ENCODE measurements at regions not wholly inside any gene's neighbourhood (a gene's known extent, or its start where the extent isn't known, plus 50 kb on each side); places are given as distances from the start of the nearest gene placed in this dataset.

DNA sequence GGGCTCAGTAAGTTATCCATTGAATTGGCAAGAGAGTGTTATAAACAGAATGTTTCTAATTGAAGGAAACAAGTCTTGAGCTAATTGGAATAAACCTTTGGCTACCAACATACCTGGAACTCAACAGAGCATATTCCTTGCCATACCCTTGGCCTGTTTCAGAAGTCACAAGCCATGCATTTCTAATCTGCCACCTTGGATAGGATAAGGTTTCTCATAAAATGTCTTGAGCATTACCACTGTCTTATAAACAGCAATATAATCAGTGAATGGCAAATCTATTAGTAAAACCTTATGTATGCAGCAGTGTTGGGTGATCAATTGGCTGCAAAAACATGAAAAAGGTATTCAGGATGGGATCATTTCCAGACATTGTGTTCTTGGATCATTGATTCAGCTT, 765.2 kb upstream of the SEL1L start:
- no peaks in the 10 kb centered on the region for H3K36me3 ChIP-seq (ENCODE audit: control insufficient read depth, insufficient read depth, low read length)
- intact Hi-C loops (cut with micrococcal nuclease; ENCODE audit: unreplicated experiment) (no loop called here), in situ Hi-C loops (cut with HindIII; ENCODE audit: low pct_unique_long_range_greater_than_20kb, low sequenced_read_pairs) (no loop called here)
- H3K4me1 ChIP-seq (ENCODE audit: control insufficient read depth, insufficient read depth, low read length): no peaks in the 10 kb centered on the region
- no peaks in the 10 kb centered on the region for H3K27me3 ChIP-seq (ENCODE audit: control insufficient read depth, insufficient read depth, low read length)
- ChIA-PET CTCF (no interaction called here), POLR2A (no interaction called here)
- no peak overlapping the region for H3K27ac ChIP-seq (ENCODE audit: low read length)
- no peaks in the 10 kb centered on the region for H3K9me3 ChIP-seq (ENCODE audit: control insufficient read depth, insufficient read depth, low read depth, low read length)
- no peak for TF ChIP-seq SIN3A (IDR thresholded peaks at IDR 0.05; ENCODE audit: borderline replicate concordance, insufficient read depth, low read depth, low read length)
- no peak for TF ChIP-seq TCF7L2 (IDR thresholded peaks at IDR 0.05; ENCODE audit: low read depth, low read length)
- TF ChIP-seq POLR2AphosphoS5 (IDR thresholded peaks at IDR 0.05; ENCODE audit: low read depth, low read length): no peak
- TF ChIP-seq, protein P1, sequence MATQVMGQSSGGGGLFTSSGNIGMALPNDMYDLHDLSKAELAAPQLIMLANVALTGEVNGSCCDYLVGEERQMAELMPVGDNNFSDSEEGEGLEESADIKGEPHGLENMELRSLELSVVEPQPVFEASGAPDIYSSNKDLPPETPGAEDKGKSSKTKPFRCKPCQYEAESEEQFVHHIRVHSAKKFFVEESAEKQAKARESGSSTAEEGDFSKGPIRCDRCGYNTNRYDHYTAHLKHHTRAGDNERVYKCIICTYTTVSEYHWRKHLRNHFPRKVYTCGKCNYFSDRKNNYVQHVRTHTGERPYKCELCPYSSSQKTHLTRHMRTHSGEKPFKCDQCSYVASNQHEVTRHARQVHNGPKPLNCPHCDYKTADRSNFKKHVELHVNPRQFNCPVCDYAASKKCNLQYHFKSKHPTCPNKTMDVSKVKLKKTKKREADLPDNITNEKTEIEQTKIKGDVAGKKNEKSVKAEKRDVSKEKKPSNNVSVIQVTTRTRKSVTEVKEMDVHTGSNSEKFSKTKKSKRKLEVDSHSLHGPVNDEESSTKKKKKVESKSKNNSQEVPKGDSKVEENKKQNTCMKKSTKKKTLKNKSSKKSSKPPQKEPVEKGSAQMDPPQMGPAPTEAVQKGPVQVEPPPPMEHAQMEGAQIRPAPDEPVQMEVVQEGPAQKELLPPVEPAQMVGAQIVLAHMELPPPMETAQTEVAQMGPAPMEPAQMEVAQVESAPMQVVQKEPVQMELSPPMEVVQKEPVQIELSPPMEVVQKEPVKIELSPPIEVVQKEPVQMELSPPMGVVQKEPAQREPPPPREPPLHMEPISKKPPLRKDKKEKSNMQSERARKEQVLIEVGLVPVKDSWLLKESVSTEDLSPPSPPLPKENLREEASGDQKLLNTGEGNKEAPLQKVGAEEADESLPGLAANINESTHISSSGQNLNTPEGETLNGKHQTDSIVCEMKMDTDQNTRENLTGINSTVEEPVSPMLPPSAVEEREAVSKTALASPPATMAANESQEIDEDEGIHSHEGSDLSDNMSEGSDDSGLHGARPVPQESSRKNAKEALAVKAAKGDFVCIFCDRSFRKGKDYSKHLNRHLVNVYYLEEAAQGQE (IDR thresholded peaks at IDR 0.05; ENCODE audit: insufficient read depth in 1 of 2, low read depth in 2 of 2, low read length in 1 of 2): no peak
- TF ChIP-seq, protein P2, sequence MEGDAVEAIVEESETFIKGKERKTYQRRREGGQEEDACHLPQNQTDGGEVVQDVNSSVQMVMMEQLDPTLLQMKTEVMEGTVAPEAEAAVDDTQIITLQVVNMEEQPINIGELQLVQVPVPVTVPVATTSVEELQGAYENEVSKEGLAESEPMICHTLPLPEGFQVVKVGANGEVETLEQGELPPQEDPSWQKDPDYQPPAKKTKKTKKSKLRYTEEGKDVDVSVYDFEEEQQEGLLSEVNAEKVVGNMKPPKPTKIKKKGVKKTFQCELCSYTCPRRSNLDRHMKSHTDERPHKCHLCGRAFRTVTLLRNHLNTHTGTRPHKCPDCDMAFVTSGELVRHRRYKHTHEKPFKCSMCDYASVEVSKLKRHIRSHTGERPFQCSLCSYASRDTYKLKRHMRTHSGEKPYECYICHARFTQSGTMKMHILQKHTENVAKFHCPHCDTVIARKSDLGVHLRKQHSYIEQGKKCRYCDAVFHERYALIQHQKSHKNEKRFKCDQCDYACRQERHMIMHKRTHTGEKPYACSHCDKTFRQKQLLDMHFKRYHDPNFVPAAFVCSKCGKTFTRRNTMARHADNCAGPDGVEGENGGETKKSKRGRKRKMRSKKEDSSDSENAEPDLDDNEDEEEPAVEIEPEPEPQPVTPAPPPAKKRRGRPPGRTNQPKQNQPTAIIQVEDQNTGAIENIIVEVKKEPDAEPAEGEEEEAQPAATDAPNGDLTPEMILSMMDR (IDR thresholded peaks at IDR 0.05): no peak
- no peak overlapping the region for H3K4me3 ChIP-seq (ENCODE audit: low read depth in 2 of 2, low read length in 2 of 2)
- ATAC-seq (no peak), DNase-seq (ENCODE audit: low read depth, low spot score) (no peak)
- no TSS peak for BruUV-seq (replicated peaks)

DNA sequence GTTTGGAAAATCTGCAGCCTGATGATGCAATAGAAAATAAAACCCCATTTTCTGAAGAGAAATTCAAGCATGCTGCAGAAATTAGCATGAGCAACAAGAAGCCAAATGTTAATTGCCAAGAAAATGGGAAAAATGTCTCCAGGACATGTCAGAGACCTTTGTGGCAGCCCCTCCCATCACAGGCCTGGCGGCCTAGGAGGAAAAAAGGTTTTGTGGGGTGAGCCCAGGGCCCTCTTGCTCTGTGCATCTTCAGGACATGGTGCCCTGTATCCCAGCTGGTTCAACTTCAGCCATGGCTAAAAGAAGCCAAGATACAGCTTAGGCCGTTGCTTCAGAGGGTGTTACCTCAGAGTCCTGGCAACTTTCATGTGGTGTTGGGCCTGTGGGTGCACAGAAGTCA, 775.5 kb upstream of the SEL1L start:
- intact Hi-C loops (cut with micrococcal nuclease; ENCODE audit: unreplicated experiment) (no loop called here), in situ Hi-C loops (cut with HindIII; ENCODE audit: low pct_unique_long_range_greater_than_20kb, low sequenced_read_pairs) (no loop called here)
- DNase-seq (ENCODE audit: low read depth, low spot score) (no peak), ATAC-seq (no peak)
- Histone ChIP-seq H3K27ac (ENCODE audit: low read length) (no peak overlapping the region), H3K36me3 (ENCODE audit: control insufficient read depth, insufficient read depth, low read length) (no peaks in the 10 kb centered on the region), H3K9me3 (ENCODE audit: control insufficient read depth, insufficient read depth, low read depth, low read length) (no peaks in the 10 kb centered on the region), H3K4me3 (ENCODE audit: low read depth in 2 of 2, low read length in 2 of 2) (no peak overlapping the region), H3K4me1 (ENCODE audit: control insufficient read depth, insufficient read depth, low read length) (no peaks in the 10 kb centered on the region), H3K27me3 (ENCODE audit: control insufficient read depth, insufficient read depth, low read length) (no peaks in the 10 kb centered on the region)
- BruUV-seq (replicated peaks): no TSS peak
- TF ChIP-seq, protein P1 (IDR thresholded peaks at IDR 0.05; ENCODE audit: insufficient read depth in 1 of 2, low read depth in 2 of 2, low read length in 1 of 2): no peak
- TF ChIP-seq SIN3A (IDR thresholded peaks at IDR 0.05; ENCODE audit: borderline replicate concordance, insufficient read depth, low read depth, low read length) (no peak), POLR2AphosphoS5 (IDR thresholded peaks at IDR 0.05; ENCODE audit: low read depth, low read length) (no peak), TCF7L2 (IDR thresholded peaks at IDR 0.05; ENCODE audit: low read depth, low read length) (no peak)
- TF ChIP-seq, protein P2 (IDR thresholded peaks at IDR 0.05): no peak
- POLR2A ChIA-PET: no interaction called here
- CTCF ChIA-PET: no interaction called here
